ENCODE measurements at regions not wholly inside any gene's neighbourhood (a gene's known extent, or its start where the extent isn't known, plus 50 kb on each side); places are given as distances from the start of the nearest gene placed in this dataset.

GRCh38 chr1:147851149-147851548 lies 51.4 kb upstream of the GJA8 start:
- H3K27ac ChIP-seq: no peak overlapping the region
- peaks cover 13% of the 10 kb centered on the region for H3K27me3 ChIP-seq
- no peaks in the 10 kb centered on the region for H3K9me3 ChIP-seq
- ATAC-seq: no peak
- WGBS, 2 donors (ENCODE audit: low coverage in 1 of 2): 84 to 100% methylated on average over 2 of the region's 2 CpGs
- H3K36me3 ChIP-seq: no peaks in the 10 kb centered on the region
- no peak overlapping the region for H3K4me3 ChIP-seq
- TF ChIP-seq EP300 (IDR thresholded peaks at IDR 0.05) (no peak), POLR2AphosphoS5 (IDR thresholded peaks at IDR 0.05) (no peak), POLR2A (IDR thresholded peaks at IDR 0.05) (no peak), CTCF (IDR thresholded peaks at IDR 0.05) (no peak)
- H3K4me1 ChIP-seq: no peaks in the 10 kb centered on the region

- TF ChIP-seq POLR2A (IDR thresholded peaks at IDR 0.05) (no peak), POLR2AphosphoS5 (IDR thresholded peaks at IDR 0.05) (no peak), EP300 (IDR thresholded peaks at IDR 0.05) (no peak)
- 50 to 89% methylated on average over 1 of the region's 1 CpG for whole genome bisulfite sequencing, 2 donors (ENCODE audit: low coverage in 1 of 2)
- ATAC-seq: no peak
- Histone ChIP-seq H3K27me3 (peaks cover 9% of the 10 kb centered on the region), H3K4me1 (no peaks in the 10 kb centered on the region), H3K9me3 (no peaks in the 10 kb centered on the region), H3K27ac (no peak overlapping the region), H3K4me3 (no peak overlapping the region), H3K36me3 (no peaks in the 10 kb centered on the region)
These were observed 49.8 kb upstream of the GJA8 start for GRCh38 chr1:147852706-147853225.
